IPS-NIHi11 (cell line): ENCODE measurements at regions not wholly inside any gene's neighbourhood (a gene's known extent, or its start where the extent isn't known, plus 50 kb on each side); places are given as distances from the start of the nearest gene placed in this dataset.

Source experiments
- DNase-seq: peaks from one replicate; pipeline ENCODE4 v3.0.0; 2012; ENCODE audit warnings: mixed read lengths, low spot score

DNA sequence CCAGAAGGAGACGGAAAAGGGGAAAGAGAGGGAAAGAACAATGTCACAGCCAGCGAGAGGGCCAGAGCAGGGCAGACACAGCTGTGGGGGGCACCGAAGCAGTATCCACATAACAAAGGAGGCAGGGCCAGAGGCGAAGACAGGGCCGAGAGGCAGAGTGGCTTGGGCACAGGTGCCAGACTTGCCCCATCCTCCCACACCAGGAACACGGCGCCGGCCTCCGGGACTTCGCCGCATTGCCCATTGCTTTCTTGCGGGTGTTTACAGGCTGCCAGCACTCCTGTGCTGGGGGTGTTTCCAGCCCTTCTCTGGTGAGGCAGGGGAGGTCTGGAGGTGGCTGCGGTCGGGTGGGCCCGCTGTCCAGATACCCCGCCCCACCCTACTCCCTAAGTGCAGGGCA is 78.0 kb downstream of the ENGASE start:
- no peak for DNase-seq

DNA sequence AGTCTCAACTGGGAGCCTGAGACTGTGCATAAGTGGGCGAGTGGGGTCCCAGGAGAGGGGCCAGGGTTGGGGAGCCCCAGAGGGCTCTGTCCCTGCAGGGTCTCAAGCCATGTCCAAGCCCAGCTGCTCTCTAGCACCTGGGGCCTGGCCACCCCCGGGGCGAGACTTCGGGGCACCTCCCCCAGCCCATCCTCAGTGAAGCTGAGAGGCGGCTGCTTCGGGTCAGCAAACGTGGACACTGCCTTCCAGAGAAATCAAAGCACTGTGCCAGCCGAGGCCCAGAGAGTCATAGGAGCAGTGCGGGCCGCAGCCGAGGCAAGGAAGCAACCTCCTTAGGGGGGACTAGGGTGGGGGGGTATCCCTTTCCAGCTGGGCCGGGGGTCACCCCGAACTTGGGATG is 77.5 kb downstream of the ENGASE start:
- no peak for DNase-seq

DNA sequence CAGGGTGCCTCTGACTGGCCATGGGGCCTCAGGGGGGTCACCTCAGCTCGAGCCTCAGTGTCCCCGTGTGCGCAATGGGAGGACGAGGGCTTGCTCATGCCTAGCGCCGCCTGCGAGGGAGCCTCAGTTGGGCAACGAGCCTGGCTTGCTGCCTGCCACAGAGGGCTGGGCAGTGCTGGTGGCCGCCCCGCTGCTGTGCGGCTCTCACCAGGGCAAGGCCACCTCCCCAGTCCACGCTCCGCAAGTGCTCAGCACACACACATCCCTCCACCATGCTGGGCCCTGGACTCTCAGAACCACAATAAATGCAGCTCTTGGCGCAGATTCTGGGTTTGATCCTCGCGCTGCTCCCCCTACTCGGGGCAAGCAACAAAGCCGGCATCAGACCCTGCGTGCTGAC is 76.2 kb downstream of the ENGASE start:
- DNase-seq = no peak

DNA sequence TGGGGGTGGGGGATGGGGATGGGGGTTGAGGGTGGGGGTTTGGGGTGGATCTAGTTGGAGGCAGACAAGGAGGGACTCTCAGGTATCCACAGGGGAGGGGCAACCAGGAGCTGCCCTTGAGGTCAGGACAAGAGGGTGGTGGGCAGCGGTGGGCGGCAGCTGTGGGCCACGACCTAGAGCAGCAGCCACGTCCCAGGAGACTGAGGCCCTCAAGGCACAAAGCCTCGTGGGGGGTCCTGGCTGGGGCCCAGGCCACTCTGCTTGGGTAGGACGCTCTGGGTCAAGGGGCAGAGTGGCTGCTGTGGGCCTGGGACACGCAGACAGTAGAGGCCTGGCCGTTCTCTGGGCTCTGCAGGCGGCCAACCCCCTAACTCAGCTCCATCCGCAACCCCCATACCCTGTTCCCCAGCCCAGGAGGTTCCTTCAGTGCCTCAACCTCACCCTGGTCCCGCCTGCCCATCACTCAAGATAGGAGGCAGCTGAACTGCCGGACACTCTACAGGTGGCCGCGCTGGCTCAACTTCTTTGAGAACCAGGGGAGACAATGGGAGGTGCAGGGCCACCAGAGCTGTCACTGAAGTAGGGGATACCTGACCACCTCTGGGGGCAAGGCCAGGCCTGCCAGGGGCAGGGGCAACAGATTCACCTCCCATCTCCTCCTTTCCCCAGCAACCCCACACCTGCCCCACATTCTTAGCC is 75.6 kb downstream of the ENGASE start:
- DNase-seq = no peak

DNA sequence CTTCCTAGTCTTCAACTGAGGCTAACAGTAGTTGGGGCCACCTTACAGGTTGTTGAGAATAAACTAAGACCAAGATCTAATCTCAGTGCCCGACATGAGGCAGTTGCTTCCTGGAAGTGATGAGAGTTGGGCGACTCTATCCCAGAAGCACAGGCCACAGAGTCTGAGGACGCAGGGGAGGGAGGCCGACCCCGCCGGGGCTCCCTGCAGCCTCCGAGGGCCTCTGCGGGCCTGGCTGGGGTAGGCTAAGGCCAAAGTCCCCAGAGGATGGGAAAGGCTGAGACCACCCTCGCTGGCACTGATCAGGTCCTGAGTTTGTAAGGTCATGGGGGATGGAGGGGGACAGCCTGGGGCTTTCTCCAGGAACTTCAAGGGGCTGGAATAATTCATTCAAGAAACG is 74.0 kb downstream of the ENGASE start:
- DNase-seq = no peak

DNA sequence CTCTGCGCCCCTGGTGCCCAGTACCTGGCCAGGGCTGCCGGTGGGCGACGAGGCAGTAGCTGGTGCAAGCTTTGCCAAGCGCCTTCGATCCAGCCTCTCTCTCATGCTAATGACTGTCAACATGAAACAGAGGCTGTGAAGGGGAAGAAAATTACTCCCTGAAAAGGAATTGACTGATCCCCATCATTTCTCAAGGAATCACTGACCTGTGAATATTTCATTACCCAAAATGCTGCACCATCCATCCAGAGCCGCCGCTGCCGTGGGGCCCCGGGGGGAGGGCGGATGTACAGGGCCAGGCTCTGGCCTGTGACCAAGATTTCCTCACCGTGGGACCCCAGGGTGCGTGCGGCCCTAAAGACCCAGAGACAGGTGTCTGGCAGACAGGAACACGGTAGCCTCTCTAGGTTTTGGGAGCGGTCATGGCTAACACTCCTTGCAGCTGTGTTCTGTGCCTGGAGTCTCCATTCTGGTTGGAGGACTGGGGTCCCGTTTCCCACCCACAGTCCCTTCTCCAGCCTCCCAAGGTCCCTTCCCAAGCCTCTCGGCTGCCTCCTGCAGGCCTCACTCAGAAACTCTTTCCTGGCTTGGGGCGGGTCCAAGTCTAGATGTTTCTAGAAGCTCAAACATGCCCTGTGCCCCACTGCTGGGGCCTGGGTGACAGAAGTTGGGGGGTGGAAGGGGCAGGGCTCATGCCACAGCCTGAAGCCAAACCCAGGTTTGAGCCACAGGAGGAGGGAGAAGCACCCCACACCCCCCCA is 73.3 kb downstream of the ENGASE start:
- no peak for DNase-seq

DNA sequence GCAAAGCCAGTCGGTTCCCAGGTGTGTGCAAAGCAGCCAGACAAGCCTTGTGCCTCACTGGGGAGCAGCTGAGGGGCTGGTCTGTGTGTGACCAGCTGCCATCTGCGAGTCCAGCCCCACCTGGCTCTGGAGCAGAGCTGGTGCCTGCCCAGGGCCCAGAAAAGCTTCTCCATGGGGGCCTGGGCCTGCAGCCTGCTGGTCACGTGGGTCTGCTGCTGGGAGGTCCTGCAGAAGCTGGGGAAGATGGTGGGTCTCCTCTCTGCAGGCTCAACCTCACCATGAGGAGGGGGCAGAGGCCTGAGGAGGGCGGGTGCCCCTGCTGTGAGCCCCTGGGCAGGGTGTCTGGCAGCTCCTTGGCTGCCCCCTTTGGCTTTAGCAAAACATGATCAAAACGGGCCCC is 71.9 kb downstream of the ENGASE start:
- no peak for DNase-seq

DNA sequence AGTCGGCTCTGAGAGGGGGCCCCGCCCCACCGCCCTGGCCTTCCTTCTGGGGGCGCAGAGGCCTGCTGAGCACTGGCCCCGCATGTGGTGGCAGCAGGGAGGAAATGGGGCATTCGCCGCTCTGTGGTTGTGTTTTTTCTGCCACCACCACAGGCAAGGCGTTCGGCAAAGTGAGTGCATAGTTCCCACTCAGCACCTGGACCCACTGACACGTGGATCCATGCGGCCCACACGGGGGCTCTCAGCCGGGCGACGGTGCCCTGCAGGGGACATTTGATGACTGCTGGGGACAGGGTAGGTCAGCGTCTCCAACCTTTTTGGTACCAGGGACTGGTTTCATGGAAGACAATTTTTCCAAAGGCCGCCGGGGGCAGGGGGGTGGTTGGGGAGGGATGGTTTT is 70.9 kb downstream of the ENGASE start:
- DNase-seq = no peak

DNA sequence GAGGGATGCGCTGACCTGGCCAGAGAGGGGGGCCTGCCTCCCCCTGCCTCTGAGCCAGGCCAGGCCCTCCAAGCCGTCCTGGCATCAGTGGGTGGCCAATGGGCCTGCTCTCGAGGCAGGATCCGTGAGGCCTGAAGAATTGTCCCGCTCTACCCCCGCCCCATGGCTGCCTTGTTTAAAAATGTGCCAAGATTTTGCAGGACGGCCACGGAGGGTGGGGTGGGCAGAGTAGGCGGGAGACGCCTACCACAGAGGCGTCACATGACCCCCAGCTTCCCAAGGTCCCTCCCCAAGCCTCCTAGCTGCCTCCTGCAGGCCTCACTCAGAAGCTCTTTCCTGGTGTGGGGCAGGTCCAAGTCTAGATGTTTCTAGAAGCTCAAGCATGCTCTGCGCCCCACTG is 69.5 kb downstream of the ENGASE start:
- no peak for DNase-seq

DNA sequence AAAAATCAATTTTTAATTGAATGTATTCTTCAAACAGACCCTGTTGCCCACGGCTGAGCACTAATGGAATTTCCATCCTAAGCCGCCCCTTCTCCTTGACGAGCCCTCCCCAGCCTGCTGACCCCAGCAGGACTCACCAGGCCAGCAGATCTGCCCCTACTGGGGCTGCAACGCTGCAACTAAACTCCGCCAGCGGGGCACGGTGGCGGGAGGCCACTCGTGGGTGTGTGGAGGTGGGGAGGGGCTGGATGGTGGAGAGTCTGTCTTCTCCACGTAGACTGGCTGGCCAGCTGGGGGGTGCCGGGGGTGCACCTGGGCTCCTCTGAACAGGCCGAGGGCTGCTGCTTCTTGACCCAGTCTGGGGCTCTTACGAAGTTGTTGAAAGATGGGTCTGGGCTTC is 67.8 kb downstream of the ENGASE start:
- DNase-seq = no peak

DNA sequence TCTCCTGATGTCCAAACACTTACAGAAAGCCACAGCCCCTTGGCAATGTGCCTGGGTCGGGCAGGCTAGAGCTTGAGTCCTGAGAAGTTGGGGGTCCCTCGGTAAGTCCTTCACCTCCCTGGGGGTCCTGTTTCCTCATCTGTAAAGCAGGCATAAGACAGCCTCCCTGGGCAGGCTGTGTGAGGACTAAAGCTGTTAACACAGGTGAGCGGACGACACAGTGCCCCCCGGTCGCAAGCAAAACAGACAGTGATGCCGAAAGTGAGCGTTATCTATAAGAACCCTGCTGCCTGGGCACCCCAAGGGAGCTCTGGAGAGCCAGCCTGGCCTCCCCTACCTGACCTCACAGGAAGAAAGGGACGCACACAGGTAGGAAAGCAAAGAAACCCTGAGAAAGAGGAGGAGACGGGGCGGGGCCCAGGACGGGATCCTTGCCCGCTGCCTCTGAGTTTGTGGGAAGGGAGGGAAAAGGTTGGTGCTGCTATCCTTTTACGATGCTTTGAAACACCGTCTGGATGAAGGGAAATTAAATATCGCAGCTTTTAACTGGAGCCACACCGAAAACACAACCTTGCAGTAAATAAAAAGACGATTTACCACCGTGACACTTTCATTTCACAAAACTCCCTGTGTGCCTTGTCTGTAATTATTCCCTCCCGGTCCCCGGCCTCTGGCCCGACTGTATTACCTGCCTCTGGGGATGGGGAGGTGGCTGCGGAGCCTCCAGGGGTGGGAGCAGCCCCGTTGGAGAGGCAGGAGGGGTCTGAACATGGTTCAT is 67.1 kb downstream of the ENGASE start:
- DNase-seq = no peak

DNA sequence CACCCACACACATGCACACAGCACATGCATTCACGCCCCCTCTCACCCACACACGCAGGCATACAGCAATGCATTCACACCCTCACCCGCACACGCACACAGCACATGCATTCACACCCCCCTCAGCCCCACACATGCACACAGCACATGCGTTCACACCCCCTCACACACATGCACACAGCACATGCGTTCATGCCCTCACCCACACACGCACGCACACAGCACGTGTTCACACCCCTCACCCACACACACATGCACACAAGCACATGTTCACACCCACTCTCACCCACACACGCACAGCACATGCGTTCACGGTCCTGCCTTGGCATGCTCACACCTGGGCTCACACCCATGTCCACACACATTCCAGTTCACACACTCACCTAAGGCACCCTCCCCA is 64.2 kb downstream of the ENGASE start:
- no peak for DNase-seq

DNA sequence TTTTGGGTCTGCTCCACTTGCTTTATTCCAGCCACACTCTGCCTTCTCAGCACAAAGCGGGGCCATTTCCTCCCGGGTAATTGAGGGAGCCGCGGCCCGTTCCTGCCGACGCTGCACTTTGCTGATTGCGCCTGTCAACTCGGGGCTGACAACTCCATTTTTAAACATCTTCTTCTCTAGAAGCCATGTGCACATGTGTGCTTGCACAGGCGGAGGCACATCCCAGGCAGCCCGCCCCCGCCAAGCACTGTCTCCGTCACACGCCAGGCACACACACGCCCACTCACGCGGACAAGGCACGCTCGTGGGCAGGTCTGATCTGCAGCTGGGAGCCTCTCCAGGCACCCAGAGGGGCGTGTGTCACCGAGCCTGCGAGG is 63.2 kb downstream of the ENGASE start:
- DNase-seq = no peak

DNA sequence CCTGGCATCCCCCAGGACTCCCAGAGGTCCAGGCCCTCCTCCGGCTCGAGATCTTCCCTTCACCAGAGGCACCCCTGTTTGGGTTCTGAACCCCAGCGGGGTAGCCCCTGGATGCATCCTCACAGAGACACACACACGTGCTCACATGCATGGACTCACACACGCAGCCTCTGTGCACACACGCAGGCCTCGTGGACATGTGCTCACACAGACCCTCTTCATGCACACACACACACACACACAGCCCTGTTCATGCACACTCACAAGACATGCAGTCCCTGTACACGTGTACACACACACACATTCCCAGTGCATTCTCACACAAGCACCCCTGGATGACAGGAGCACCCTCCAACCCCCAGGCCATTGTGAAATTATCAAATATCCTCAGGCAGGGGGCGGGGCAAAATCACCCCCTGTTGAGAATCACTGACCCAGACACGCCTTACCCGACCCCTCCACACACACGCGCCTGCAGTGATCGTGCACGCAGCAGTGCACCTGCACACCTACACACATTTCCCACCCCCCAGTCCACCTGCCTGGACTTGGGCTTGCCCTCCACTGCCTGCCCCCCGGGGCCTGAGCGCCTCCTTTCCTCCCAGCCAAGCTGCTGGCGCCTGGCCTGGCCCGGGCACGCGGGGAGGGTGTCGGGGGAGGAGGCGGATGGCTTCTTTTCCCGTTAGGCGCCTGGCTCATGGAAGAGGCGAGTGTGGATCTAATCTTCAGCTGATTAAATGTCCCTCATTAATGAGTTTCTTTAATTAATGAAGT is 62.6 kb downstream of the ENGASE start:
- no peak for DNase-seq

DNA sequence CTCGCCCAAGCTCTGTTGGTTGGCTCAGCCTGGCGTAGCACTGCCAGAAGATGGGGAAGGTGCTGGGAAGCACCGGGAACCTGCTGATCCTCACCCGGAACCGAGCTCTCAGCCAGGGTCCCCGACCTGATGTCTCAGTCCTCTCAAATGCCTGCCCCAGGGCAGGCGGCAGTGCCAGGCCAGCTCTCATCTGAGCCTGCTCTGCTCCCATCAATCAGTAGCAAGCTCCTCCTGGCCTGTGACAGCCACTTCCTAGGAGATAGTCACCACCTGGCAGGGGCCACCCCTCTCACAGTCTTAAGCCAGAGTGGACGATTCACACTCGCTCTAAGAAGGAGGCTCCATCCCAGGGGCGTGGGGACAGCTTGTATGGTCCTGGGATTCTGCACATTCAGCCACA is 62.0 kb downstream of the ENGASE start:
- no peak for DNase-seq
